ENCODE measurements at regions not wholly inside any gene's neighbourhood (a gene's known extent, or its start where the extent isn't known, plus 50 kb on each side); places are given as distances from the start of the nearest gene placed in this dataset.

- no peak for FAIRE-seq
- no peak for DNase-seq (ENCODE audit: extremely low spot score, insufficient read length, low read depth)
Observed at GRCh38 chr2:228866044-228866443, 405.0 kb downstream of the PID1 start.

DNA sequence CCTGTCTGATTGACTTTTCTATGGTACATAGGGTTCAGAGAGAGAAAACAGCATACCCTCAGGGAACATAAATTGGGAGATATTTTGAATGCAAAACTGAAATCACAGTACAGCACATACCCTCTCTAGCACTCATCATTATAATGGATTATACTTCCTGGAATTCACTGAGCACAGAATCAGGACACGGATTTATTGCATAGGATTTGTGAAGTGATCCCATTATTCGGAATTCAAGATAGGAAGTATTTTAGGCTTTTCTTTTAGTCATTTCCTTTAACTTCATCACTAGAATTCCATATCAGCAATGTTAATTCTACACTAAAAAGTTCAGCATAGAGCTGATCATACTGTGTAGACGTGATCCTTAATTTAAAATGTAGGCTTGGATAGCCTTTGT lies 407.0 kb downstream of the PID1 start:
- no peak for DNase-seq (ENCODE audit: extremely low spot score, insufficient read length, low read depth)
- no peak for FAIRE-seq

GRCh38 chr2:228860601-228861285 lies 410.3 kb downstream of the PID1 start:
- DNase-seq (ENCODE audit: extremely low spot score, insufficient read length, low read depth) (no peak), FAIRE-seq (no peak)

- FAIRE-seq, result no peak
- DNase-seq (ENCODE audit: extremely low spot score, insufficient read length, low read depth), result no peak
Observed at GRCh38 chr2:228853151-228853550, 417.9 kb downstream of the PID1 start.

- FAIRE-seq, result no peak
Observed at GRCh38 chr2:228848638-228849037, 422.4 kb downstream of the PID1 start.

GRCh38 chr2:228847684-228848083 lies 423.4 kb downstream of the PID1 start:
- FAIRE-seq (no peak), DNase-seq (ENCODE audit: extremely low spot score, insufficient read length, low read depth) (no peak)

More at GRCh38 chr2:228848638-228849037, 422.4 kb downstream of the PID1 start:
- no peak for DNase-seq (ENCODE audit: extremely low spot score, insufficient read length, low read depth)

DNA sequence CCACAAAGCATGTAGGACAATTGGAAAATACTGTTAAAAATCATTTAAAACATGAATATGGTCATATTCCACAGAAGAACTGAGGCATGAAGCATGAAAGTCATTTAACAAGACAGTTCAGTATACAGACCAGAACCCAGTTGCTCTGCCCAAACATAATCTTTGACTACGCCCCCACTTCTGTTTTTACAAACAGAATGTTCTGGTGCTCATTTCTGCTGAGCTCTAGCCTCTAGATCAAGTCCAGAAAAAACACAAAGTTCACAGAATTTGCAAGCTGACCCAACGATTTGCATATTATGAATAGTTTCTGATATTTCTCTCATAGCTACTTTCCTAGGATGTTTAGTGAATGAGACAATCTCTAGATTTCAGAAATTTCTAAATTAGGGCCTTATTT lies 424.9 kb downstream of the PID1 start:
- DNase-seq (ENCODE audit: extremely low spot score, insufficient read length, low read depth) (no peak), FAIRE-seq (no peak)

DNA sequence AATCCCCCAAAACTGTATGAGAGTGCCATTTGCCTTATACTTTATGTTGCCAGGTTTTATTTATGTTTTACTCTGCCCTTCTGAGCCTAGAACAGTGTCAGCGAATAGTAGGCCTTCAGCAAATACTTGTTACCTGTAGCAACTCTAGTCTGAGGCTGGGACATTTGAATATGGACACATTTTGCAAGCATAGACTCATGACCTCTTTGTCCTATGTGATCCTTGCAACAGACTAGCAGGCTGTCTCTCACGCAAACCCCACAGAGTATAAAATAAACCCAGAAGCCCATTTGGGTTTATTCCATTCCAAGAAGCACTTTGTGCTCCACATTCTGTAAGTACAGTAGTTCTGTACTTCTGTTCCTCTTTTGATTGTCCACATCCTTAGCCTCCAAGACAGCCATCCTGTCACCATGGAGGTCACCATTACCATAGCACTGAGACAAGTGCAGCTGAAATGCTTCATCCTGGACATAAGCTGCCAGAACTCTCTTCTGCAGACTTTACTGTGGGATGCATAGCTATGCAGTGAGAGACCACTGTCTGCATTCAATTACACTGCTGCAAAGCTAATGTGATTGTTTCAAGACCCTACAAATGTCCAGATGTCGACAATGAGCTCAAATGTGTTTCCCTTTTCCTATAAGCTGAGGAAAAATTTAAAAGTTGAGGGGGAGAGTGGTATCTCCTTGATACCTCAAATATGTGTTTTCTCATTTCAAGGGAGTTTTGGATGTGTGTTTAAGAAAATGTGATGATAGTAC lies 425.7 kb downstream of the PID1 start:
- FAIRE-seq (no peak), DNase-seq (ENCODE audit: extremely low spot score, insufficient read length, low read depth) (no peak)

DNA sequence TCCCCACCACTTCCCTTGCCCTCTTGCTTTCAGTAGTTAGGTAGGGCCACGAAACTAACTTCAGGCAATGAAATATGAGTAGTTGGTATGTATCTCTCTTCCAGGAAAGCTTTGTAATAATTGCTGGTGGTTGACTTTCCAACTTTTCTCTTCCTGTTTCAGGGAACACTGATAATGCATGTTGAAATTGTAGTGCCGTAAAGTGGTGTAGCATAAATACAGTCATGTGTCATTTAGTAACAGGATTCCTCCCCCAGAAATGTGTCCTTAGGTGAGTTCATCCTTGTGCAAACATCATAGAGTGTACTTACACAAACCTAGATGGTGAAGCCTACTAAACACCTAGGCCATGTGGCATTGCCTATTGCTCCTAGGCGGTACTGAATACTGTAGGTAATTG lies 429.2 kb downstream of the PID1 start:
- no peak for FAIRE-seq
- DNase-seq (ENCODE audit: extremely low spot score, insufficient read length, low read depth), result no peak

DNA sequence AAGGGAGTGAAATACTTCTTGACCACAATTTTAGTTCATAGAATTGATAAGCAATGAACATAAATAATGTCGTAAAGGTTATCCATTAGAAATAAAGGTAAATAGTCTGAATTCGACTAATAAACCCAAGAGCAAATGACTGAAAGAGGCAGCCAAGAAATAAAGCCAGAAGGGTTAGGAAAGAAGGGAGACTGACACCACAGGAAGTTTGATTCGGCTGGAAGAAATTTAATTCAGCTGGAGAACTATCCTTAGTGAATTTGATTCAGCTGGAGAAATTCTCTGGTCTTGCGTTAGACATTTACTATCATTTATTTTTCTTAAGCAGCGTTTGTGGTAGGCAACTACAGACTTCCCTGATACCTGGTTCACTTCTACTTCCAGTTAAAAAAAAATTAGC lies 429.6 kb downstream of the PID1 start:
- DNase-seq (ENCODE audit: extremely low spot score, insufficient read length, low read depth), result no peak
- no peak for FAIRE-seq

GRCh38 chr2:228840743-228841114 lies 430.4 kb downstream of the PID1 start:
- FAIRE-seq (no peak), DNase-seq (ENCODE audit: extremely low spot score, insufficient read length, low read depth) (no peak)

DNA sequence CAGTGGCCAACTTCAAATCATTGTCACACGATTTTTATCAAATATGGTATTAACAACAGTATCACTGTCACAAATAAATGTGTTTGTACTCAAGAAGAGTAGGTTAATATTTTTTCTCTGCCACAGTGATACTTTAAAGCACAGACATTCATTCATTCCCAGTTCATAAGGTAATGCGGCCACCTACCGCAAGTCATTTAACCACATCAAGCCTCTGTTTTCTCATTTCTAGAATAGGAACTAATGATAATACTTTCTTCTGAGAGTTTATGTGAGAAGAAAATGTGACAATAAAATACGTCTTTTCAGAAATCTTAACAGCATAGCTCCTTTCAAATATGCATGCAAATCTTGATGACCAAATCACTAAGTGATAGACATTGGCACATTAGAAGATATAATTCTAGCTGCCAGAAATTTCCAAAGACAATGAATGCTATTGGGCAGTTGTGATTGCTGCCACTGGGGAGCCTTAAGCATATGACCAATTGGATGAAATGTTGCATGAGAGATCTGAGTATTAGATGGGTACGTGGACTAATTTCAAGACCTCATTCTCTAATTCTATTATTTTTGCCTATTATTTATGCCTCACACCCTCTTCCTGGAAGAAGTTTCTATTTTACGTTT lies 430.9 kb downstream of the PID1 start:
- DNase-seq (ENCODE audit: extremely low spot score, insufficient read length, low read depth) (no peak), FAIRE-seq (no peak)

GRCh38 chr2:228839421-228839876 lies 431.6 kb downstream of the PID1 start:
- no peak for FAIRE-seq
- DNase-seq (ENCODE audit: extremely low spot score, insufficient read length, low read depth), result no peak

DNA sequence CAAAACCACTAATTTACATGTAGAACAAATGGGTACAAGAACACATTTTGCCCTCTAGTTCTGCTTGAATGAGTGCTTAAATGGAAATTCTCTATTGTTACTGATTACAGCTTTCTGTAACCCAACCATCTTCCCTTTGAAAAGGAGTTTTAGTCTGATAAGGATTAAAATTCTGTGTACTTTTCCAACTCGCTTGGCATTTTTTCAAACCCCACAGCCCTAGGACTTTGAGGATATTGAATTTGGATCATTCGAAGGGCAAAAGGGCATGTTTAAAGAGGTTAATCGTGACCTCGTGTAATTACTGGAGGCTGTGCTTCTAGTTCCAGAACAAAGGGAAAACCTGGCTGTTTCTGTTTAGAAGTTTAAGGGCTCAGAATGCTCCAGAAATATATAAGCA lies 432.3 kb downstream of the PID1 start:
- DNase-seq (ENCODE audit: extremely low spot score, insufficient read length, low read depth) (no peak), FAIRE-seq (no peak)

DNA sequence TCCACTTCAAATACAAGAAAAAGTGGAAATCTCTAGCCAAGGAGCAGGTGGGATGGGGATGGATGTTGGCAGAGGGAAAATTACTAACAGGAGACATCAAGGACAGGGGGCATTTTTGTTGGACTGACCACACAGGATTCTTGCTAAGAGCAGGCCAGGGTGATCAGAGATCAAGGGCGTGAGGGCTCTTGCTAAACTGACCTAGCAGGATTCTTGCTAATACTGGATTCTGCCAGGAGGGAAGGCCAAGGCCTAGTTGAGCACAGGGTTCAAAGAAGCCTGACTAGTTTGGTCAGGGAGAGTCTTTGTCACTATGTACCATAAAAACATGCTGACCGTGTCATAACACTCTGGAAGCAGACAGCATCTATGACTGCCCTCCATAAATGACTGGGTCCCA lies 442.7 kb downstream of the PID1 start:
- DNase-seq (ENCODE audit: extremely low spot score, insufficient read length, low read depth) (no peak), FAIRE-seq (no peak)

- no peak for DNase-seq (ENCODE audit: extremely low spot score, insufficient read length, low read depth)
- no peak for FAIRE-seq
Observed at GRCh38 chr2:228827056-228827700, 443.9 kb downstream of the PID1 start.

GRCh38 chr2:228819701-228820100 lies 451.4 kb downstream of the PID1 start:
- FAIRE-seq, result no peak

DNA sequence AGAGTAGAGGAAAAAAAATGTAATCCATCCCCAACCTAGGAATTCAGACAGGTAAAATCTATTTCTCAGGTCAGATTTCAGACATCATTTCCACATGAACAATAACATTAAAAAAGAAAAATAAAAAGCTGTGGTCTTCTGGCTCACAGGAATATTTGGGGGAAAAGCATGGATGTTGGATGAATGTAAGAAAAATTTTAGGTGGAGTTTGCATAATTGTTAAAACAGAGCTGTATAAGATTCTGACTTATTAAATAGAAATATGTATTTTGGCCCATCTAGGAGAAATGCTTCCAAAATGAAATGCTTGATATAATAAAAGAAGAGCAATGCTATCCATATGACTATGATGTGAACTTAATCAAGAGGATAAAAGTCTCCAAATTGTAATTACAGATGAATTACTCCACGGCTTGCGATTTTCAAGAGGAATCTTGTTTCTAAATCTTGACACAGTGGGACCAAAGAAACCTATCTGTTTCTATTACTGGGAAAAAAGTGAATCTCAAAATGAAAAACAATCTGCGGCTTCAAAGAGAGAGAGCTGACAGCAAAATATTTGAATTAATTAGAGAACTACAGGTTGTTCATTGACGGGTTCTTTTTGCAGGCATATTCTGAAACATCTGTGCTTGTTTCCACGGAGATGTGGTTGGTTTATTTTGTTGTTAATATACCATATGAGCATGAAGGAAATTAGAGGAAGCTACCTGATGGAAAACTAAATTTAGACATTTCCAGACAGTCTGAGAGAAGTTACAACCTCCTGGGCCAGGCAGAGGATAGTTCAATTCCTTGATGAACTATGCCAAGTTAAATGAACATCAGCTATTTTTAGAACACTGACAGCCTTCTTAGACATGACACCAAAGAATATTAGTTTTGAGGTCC lies 468.7 kb downstream of the PID1 start:
- DNase-seq (ENCODE audit: extremely low spot score, insufficient read length, low read depth), result no peak
- no peak for FAIRE-seq

More at GRCh38 chr2:228819701-228820100, 451.4 kb downstream of the PID1 start:
- DNase-seq (ENCODE audit: extremely low spot score, insufficient read length, low read depth), result no peak

GRCh38 chr2:228801451-228801850 lies 469.6 kb downstream of the PID1 start:
- DNase-seq (ENCODE audit: extremely low spot score, insufficient read length, low read depth) (no peak), FAIRE-seq (no peak)

DNA sequence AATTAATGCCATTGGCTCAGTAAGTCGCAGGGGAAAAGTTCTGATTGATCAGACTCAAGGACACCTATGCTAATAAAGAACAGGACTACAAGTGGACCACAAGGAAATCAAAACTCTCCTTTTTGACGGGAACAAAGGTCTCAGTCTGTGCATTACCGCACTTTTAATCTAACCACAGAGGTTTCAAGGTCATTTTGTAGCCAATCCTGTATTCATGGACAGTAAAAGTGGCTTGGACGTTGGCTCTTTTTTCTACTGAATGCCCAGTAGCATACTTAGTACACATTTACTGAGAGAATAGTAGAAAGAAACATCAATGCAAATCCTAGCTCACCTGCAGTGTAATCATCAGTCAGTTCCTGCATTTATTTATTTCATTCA lies 471.9 kb downstream of the PID1 start:
- FAIRE-seq (no peak), DNase-seq (ENCODE audit: extremely low spot score, insufficient read length, low read depth) (no peak)

All from GM18507 (cell line).